ENCODE measurements at regions not wholly inside any gene's neighbourhood (a gene's known extent, or its start where the extent isn't known, plus 50 kb on each side); places are given as distances from the start of the nearest gene placed in this dataset.
A peak's percentile ranks its signal among the peaks of the same experiment; 100 is the strongest.

- H3K4me3 ChIP-seq = no peak overlapping the region
- H3K9me3 ChIP-seq (ENCODE audit: control insufficient read depth in 4 of 4, insufficient read depth in 3 of 4, low read length in 3 of 4) = no peaks in the 10 kb centered on the region
- H3K9ac ChIP-seq (ENCODE audit: insufficient read depth in 1 of 2, low read length in 2 of 2) = no peak overlapping the region
- peaks cover 0 to 3% (median 0%) of the 10 kb centered on the region in 5 donors for H3K4me1 ChIP-seq (ENCODE audit: control insufficient read depth in 5 of 5, insufficient read depth in 5 of 5, low read length in 5 of 5)
- no peak for TF ChIP-seq CTCF (IDR thresholded peaks at IDR 0.05; ENCODE audit: control extremely low read depth, extremely low read depth)
- no peak overlapping the region for H3K27ac ChIP-seq (ENCODE audit: low read depth in 1 of 2, low read length in 1 of 2)
- H3K27me3 ChIP-seq (ENCODE audit: control insufficient read depth in 3 of 3, insufficient read depth in 3 of 3, low read length in 2 of 3) = no peaks in the 10 kb centered on the region
- no peak for DNase-seq
- WGBS, 2 donors = 93 to 97% methylated on average over 3 of the region's 3 CpGs
- no peak for ATAC-seq (ENCODE audit: insufficient read depth, low FRiP score)
- no peaks in the 10 kb centered on the region for H3K36me3 ChIP-seq (ENCODE audit: control insufficient read depth in 4 of 4, insufficient read depth in 4 of 4, low read length in 4 of 4)
Measured at GRCh38 chr11:128227466-128227865, 359.9 kb downstream of the ETS1 start.

- no peaks in the 10 kb centered on the region for H3K9me3 ChIP-seq (ENCODE audit: control insufficient read depth in 4 of 4, insufficient read depth in 3 of 4, low read length in 3 of 4)
- DNase-seq (no peak), ATAC-seq (ENCODE audit: insufficient read depth, low FRiP score) (no peak)
- no peaks in the 10 kb centered on the region for H3K27me3 ChIP-seq (ENCODE audit: control insufficient read depth in 3 of 3, insufficient read depth in 3 of 3, low read length in 2 of 3)
- H3K36me3 ChIP-seq (ENCODE audit: control insufficient read depth in 4 of 4, insufficient read depth in 4 of 4, low read length in 4 of 4) = no peaks in the 10 kb centered on the region
- H3K27ac ChIP-seq (ENCODE audit: low read depth in 1 of 2, low read length in 1 of 2) = no peak overlapping the region
- H3K4me3 ChIP-seq = no peak overlapping the region
- peaks cover 0 to 3% (median 0%) of the 10 kb centered on the region in 5 donors for H3K4me1 ChIP-seq (ENCODE audit: control insufficient read depth in 5 of 5, insufficient read depth in 5 of 5, low read length in 5 of 5)
- no peak overlapping the region for H3K9ac ChIP-seq (ENCODE audit: insufficient read depth in 1 of 2, low read length in 2 of 2)
- TF ChIP-seq CTCF (IDR thresholded peaks at IDR 0.05; ENCODE audit: control extremely low read depth, extremely low read depth) = no peak
- WGBS, 2 donors = 92% methylated on average over 7 of the region's 7 CpGs
Measured at GRCh38 chr11:128226106-128226716, 361.1 kb downstream of the ETS1 start.

- no peak overlapping the region for H3K9ac ChIP-seq (ENCODE audit: insufficient read depth in 1 of 2, low read length in 2 of 2)
- WGBS, 2 donors = 67 to 76% methylated on average over 5 of the region's 5 CpGs
- H3K4me3 ChIP-seq = no peak overlapping the region
- no peak for TF ChIP-seq CTCF (IDR thresholded peaks at IDR 0.05; ENCODE audit: control extremely low read depth, extremely low read depth)
- no peak overlapping the region for H3K27ac ChIP-seq (ENCODE audit: low read depth in 1 of 2, low read length in 1 of 2)
- ATAC-seq (ENCODE audit: insufficient read depth, low FRiP score) (no peak), DNase-seq (peak in 2 of 3 donors; percentile 34 to 71)
- H3K27me3 ChIP-seq (ENCODE audit: control insufficient read depth in 3 of 3, insufficient read depth in 3 of 3, low read length in 2 of 3) = no peaks in the 10 kb centered on the region
- H3K9me3 ChIP-seq (ENCODE audit: control insufficient read depth in 4 of 4, insufficient read depth in 3 of 4, low read length in 3 of 4) = no peaks in the 10 kb centered on the region
- H3K36me3 ChIP-seq (ENCODE audit: control insufficient read depth in 4 of 4, insufficient read depth in 4 of 4, low read length in 4 of 4) = no peaks in the 10 kb centered on the region
- H3K4me1 ChIP-seq (ENCODE audit: control insufficient read depth in 5 of 5, insufficient read depth in 5 of 5, low read length in 5 of 5) = no peaks in the 10 kb centered on the region
Measured at GRCh38 chr11:128222245-128222884, 365.0 kb downstream of the ETS1 start.
